ENCODE measurements at regions not wholly inside any gene's neighbourhood (a gene's known extent, or its start where the extent isn't known, plus 50 kb on each side); places are given as distances from the start of the nearest gene placed in this dataset.

GRCh38 chr14:48954446-48954845 lies 631.7 kb downstream of the RPS29 start:
- TF ChIP-seq SUZ12 (IDR thresholded peaks at IDR 0.05; ENCODE audit: extremely low read depth, insufficient read depth, insufficient read length) (no peak), ZNF274 (IDR thresholded peaks at IDR 0.05; ENCODE audit: low read depth, low read length) (no peak), YY1 (IDR thresholded peaks at IDR 0.05; ENCODE audit: insufficient read depth, insufficient read length) (no peak)
